HG02588 (cell line): ENCODE measurements at regions not wholly inside any gene's neighbourhood (a gene's known extent, or its start where the extent isn't known, plus 50 kb on each side); places are given as distances from the start of the nearest gene placed in this dataset.
"Not testable (repeated sequence)": the region's sequence is repeated elsewhere in the genome, so short reads cannot be mapped to it uniquely, and the experiment has no call there.

ENCODE experiments used
- ATAC-seq: cut with Tn5 transposase; IDR thresholded peaks from one replicate; pipeline ENCODE4 v1.9.1; 2021; ENCODE audit warnings: mild to moderate bottlenecking, moderate library complexity; ENCODE audit not compliant: unreplicated experiment

GRCh38 chr15:96046620-96047240 lies 283.8 kb upstream of the NR2F2 start:
- no peak for ATAC-seq

DNA sequence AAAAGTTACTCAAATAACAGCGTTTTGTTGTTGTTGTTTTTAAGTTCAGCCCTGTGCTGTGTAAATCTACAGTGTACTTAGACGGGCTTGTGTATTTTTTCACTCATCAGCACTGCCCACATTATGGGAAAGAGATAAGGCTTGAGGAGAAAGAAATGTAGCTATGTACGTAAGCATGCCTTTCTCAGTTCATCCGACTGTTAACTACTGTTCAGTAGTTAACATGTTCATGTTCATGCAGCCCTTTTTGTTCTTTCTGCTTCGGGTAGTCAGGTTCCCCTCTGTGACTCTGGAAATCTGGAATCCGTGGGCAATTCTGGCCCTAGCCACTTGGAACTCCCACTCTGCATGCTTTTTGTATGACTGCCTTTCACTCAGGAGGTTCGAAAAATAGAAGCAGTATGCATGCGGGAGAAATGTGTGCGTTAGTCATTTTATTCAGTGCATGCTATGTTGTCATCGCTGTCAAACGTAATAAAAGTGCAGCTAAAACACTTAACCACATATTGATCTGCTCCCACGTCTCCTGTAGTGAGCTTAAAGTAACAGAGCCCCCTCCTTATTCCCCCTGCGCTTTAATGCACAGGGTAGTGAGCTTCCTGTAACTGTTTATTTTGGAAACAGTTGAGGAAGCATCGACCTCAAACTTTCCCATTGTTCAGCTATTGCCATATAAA lies 283.1 kb upstream of the NR2F2 start:
- ATAC-seq = no peak

DNA sequence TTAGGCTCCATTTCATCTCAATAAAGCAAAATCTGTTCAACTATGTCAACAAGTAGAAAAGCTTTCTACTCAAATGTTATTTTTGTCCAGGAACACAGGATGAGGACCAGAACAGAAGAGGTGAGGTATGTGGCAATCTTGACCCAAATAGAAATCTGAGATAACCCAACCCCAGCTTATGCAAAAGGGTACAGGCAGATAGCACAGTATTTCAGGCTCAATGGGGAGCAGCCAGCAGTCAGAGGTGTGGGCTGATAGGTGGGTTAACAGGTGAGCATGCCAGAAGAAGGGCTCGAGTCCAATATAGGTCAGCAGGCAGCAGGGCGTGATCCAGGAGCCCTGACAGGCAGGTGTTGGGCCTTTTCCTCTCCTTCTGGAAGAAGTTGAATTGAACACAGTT lies 281.2 kb upstream of the NR2F2 start:
- ATAC-seq = no peak

GRCh38 chr15:96049766-96050165 lies 280.7 kb upstream of the NR2F2 start:
- ATAC-seq = no peak

DNA sequence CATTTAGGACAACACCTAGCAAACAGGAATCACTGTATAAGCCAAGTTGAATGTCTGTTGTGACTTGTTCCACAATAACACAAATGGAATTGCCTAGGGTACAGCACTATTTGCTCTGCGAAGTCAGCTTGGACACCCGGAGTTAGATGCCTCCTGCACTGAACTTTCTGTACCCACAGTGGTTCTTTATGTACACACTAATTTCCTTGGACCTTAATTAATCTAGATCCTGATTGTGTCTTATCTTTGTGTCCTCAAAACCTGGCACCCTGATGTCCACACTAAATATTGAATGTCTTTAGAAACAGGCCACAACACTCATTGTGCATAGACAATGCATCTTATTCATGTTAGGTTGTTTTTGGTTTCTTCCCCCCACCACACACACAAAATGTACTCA lies 278.9 kb upstream of the NR2F2 start:
- ATAC-seq = no peak

DNA sequence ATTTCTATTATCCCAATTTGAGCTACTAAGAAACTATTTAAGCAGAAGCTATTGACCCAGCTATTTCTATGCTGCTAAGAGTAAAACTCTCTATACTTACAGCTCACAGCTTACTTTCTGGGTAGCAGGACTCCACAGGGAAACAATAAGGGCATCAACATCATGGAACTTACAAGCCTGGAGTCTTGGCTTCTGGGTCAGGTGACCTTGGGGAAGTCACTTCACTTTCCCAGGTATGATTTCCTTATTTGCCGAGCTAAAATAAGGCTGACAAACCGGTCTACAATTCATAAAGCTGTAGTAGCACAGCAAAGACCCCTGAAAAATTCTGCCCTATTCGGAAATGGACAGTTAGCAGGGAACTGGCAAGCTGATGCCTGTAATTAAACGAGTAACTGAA lies 278.3 kb upstream of the NR2F2 start:
- no peak for ATAC-seq

GRCh38 chr15:96052572-96053030 lies 277.9 kb upstream of the NR2F2 start:
- ATAC-seq = no peak

DNA sequence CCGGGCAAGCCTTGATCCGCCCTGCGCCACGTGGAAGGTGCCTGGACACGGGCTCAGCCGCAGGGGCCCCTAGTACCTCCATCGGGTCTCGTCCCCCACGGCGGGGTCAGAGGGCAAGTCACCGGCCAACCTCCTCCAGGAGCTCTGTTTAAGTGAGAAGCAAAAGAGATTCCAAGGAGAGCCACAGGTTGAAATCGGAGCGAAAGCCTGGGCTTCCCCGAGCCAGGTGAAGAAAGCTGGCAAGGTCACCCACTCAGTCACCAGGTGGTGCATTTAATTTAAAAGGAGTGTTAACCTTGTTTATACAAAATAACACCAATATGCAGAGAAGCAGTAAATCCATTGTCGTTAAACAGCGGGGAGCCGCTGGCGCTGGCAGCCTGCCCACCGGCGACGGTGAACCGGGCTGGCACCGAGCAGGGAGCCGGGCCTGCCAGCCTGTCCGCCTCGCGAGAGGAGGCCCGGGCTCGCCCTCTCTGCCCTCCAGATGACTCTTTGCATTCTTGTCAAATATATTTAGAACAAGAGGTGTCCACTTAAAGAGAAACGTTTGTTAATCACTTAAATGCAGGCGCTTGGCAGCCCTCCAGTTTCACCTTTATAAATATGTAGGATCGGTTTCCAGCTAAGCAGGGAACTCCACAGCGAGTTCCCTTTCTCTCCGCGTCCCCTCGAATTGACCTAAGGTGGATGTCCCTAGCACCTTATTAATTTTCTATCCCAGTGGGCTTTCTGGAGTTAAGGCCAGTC lies 277.3 kb upstream of the NR2F2 start:
- ATAC-seq = no peak

DNA sequence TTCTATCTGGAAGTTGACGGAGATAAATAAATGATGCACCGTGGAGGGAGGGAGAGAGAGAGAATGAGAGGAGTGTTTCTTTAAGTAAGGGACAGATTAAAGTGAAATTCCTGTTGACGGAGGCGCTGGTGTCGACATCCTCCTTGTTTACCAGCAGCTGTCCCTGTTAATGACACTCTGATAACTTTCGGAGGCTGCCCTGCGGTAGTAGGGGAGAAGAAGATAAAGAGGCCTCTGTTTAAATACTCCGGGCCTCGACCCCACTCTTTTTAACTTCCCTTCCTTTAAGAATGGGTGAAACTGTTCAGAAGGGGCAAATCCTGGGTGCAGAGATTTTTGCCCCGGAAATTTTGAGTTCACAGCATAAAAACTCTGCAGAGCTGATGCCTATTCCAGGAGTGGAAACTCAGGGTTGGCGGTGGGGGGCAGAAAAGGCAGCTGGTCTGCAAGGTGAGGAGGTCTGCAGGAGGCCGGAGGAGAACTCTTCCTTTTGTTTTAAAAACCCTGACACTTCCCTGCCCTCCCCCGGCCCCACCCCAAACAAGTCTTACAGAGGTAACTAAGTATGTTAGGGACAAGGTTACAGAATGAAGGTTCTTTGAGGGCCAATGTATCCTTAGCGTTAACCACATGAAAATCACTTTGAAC lies 276.6 kb upstream of the NR2F2 start:
- no peak for ATAC-seq

DNA sequence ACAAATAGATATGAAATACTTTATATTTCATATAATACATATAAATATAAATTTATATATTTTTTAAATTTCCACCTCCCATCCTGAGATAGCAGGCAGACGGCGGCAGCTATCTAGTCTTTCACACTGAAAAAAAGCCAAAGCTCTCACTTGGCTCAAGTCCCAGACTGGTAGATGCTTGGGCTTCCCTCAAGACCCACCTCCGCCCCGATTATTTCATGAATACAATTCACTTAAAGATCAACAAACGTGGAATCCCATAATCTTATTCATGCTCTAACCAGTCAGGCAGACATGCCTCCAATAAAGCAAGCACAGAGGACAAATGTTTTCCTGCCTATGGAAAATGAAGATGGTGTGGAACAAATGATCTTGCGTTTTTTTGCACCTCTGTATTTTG lies 275.9 kb upstream of the NR2F2 start:
- ATAC-seq = no peak

- peak; percentile 88 for ATAC-seq
These were observed 272.2 kb upstream of the NR2F2 start for GRCh38 chr15:96058103-96058851.

- not testable (repeated sequence) for ATAC-seq
These were observed 271.7 kb upstream of the NR2F2 start for GRCh38 chr15:96058852-96059103.

DNA sequence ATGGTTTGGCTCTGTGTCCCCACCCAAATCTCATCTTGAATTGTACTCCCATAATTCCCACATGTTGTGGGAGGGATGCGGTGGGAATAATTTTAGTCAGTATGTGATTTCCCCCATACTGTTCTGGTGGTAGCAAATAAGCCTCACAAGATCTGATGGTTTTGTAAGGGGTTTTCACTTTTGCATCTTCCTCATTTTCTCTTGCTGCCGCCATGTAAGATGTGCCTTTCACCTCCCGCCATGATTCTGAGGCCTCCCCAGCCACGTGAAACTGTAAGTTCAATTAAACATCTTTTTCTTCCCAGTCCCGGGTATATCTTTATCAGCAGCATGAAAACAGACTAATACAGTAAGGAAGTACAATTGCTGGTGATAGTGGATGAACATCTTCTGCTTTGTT lies 269.9 kb upstream of the NR2F2 start:
- not testable (repeated sequence) for ATAC-seq

GRCh38 chr15:96064351-96064756 lies 266.1 kb upstream of the NR2F2 start:
- no peak for ATAC-seq

DNA sequence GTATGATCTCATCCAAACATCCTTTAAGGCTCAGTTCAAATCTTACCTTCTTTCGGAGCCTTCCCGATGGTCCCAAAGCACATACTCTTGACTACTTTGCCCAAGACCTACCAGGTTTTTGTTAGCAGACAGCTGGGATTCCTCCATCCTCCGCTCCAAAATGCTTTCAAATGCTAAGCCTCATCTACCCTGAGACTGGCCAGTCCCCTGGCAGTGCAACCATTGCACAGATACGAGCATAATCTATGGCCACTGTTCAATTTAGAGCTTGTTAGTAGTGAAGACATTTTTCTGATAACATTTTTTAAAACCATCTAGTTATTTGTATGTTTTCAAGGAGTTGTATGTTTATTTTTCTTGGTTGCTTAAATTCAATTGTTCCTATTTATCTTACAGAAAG lies 264.4 kb upstream of the NR2F2 start:
- no peak for ATAC-seq

- ATAC-seq = no peak
These were observed 263.5 kb upstream of the NR2F2 start for GRCh38 chr15:96066852-96067495.

DNA sequence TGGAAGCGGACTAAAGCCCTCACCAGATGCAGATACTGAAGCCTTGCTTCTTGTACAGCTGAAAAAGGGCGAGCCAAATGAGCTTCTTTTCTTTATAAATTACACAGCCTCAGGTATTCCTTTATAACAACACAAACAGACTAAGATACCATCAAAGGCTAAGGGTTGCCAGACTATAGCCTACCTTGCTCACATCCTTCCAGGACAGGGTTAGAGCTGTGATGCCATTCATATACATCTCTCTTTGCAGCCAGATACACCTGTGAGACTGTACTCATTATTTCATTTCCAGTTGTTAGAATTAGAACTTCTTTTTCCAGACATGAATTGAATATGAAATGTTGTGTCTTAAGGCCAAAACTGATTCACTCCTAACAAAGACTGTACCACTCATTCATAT lies 262.8 kb upstream of the NR2F2 start:
- no peak for ATAC-seq

DNA sequence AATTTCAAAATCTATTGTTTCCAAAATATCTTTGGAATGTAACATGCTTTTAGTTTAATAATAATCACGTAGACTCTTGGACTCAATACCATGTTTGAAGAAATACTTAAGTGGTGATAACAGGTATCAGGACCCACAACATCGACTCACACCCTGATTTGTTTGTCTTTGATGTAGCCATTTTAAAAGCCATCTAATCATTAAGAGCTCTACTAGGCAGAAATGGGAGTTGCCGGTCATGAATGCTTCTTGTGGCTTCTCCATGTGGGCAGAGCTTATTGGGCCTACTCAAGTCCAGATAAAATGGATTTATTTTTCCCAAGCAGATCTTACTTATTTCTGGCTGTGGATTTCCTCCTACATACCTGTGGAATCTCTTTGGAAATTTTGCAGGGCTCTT lies 261.6 kb upstream of the NR2F2 start:
- ATAC-seq = no peak

- no peak for ATAC-seq
These were observed 259.9 kb upstream of the NR2F2 start for GRCh38 chr15:96070636-96071035.

GRCh38 chr15:96072821-96073220 lies 257.7 kb upstream of the NR2F2 start:
- no peak for ATAC-seq

GRCh38 chr15:96073908-96074307 lies 256.6 kb upstream of the NR2F2 start:
- no peak for ATAC-seq
